Liver (tissue), 8 donors: ENCODE measurements at regions not wholly inside any gene's neighbourhood (a gene's known extent, or its start where the extent isn't known, plus 50 kb on each side); places are given as distances from the start of the nearest gene placed in this dataset.
A peak's percentile ranks its signal among the peaks of the same experiment; 100 is the strongest.

Experiments
- DNase-seq: peaks from one replicate; pipeline ENCODE4 v3.0.0-alpha.2; 2017; ENCODE audit warnings: low spot score
- H3K27ac ChIP-seq, 2 donors: one replicate each; pipeline ENCODE4 v1.7.0; 2013; ENCODE audit warnings: inconsistent platforms in 2 of 2, low read length in 2 of 2, control low read depth in 1 of 2, low read depth in 1 of 2, mild to moderate bottlenecking in 1 of 2
- H3K27me3 ChIP-seq, 4 donors: one replicate each; pipeline versions ENCODE4 v1.6.1 to v1.7.0; 2013; ENCODE audit warnings: low read length in 3 of 4, inconsistent platforms in 1 of 4, mild to moderate bottlenecking in 1 of 4, moderate library complexity in 1 of 4; ENCODE audit not compliant: control insufficient read depth in 4 of 4, insufficient read depth in 4 of 4
- H3K36me3 ChIP-seq, 4 donors: one replicate each; pipeline versions ENCODE4 v1.6.1 to v1.7.0; 2013; ENCODE audit warnings: low read length in 3 of 4, mild to moderate bottlenecking in 3 of 4, low read depth in 1 of 4, moderate library complexity in 1 of 4; ENCODE audit not compliant: control insufficient read depth in 4 of 4, insufficient read depth in 3 of 4
- H3K4me1 ChIP-seq, 4 donors: one replicate each; pipeline versions ENCODE4 v1.6.1 to v1.7.0; 2013; ENCODE audit warnings: low read length in 3 of 4, mild to moderate bottlenecking in 3 of 4, moderate library complexity in 1 of 4; ENCODE audit not compliant: control insufficient read depth in 4 of 4, insufficient read depth in 4 of 4
- H3K4me3 ChIP-seq, 3 donors: one replicate each; pipeline versions ENCODE4 v1.6.1 to v1.7.0; 2013; ENCODE audit warnings: low read length in 3 of 3, control low read depth in 1 of 3, low read depth in 1 of 3, mild to moderate bottlenecking in 1 of 3
- H3K9ac ChIP-seq, 2 donors: one replicate each; pipeline ENCODE4 v1.7.0; 2013; ENCODE audit warnings: low read length in 2 of 2, mild to moderate bottlenecking in 2 of 2, moderate library complexity in 2 of 2, control low read depth in 1 of 2, low read depth in 1 of 2
- H3K9me3 ChIP-seq, 4 donors: one replicate each; pipeline versions ENCODE4 v1.6.1 to v1.7.0; 2013; ENCODE audit warnings: low read length in 3 of 4; ENCODE audit not compliant: control insufficient read depth in 4 of 4
- EGR1 ChIP-seq, 2 donors: IDR thresholded peaks; 2 replicates each; pipeline ENCODE4 v1.6.1; 2016 to 2018; ENCODE audit warnings: antibody characterized with exemption in 2 of 2, low read depth in 2 of 2
- FOXA1 ChIP-seq: IDR thresholded peaks from 2 replicates; pipeline ENCODE4 v1.6.1; 2016; ENCODE audit warnings: antibody characterized with exemption
- FOXA2 ChIP-seq: IDR thresholded peaks from 2 replicates; pipeline ENCODE4 v1.6.1; 2016; ENCODE audit warnings: antibody characterized with exemption
- HNF4A ChIP-seq, 2 donors: conservative IDR thresholded peaks; 2 replicates each; pipeline ENCODE4 v1.6.1; 2016; ENCODE audit warnings: antibody characterized with exemption in 2 of 2, mild to moderate bottlenecking in 2 of 2
- HNF4G ChIP-seq: IDR thresholded peaks from 2 replicates; pipeline ENCODE4 v1.6.1; 2016; ENCODE audit warnings: antibody characterized with exemption
- NR2F2 ChIP-seq: IDR thresholded peaks from 2 replicates; pipeline ENCODE4 v1.6.1; 2016; ENCODE audit warnings: antibody characterized with exemption
- RXRA ChIP-seq, 2 donors: IDR thresholded peaks; 2 replicates each; pipeline ENCODE4 v1.6.1; 2017 to 2018; ENCODE audit warnings: antibody characterized with exemption in 2 of 2, mild to moderate bottlenecking in 1 of 2
- SP1 ChIP-seq: IDR thresholded peaks from 2 replicates; pipeline ENCODE4 v1.6.1; 2018; ENCODE audit warnings: antibody characterized with exemption, mild to moderate bottlenecking
- YY1 ChIP-seq: IDR thresholded peaks from 2 replicates; pipeline ENCODE4 v1.6.1; 2016; ENCODE audit warnings: antibody characterized with exemption, mild to moderate bottlenecking
- WGBS: extraction: QIAGEN DNeasy Blood & Tissue Kit; methylation state at CpG from one replicate; pipeline ENCODE4 v1.1.7; 2013; 5-methylcytosine and 5-hydroxymethylcytosine counted together
- TF ChIP-seq, protein P1 (sequence below): fragments of 150-350 bp; IDR thresholded peaks from 2 replicates; pipeline ENCODE4 v1.5.1; 2017; ENCODE audit warnings: improper control_type of control experiment, low read depth, low read length; ENCODE audit not compliant: missing input control
- TF ChIP-seq, protein P2 (sequence below): IDR thresholded peaks from 2 replicates; pipeline ENCODE4 v1.6.1; 2016; ENCODE audit warnings: antibody characterized with exemption
- TF ChIP-seq, protein P3 (sequence below): IDR thresholded peaks from 2 replicates; pipeline ENCODE4 v1.6.1; 2016; ENCODE audit warnings: antibody characterized with exemption, mild to moderate bottlenecking
- TF ChIP-seq, protein P4 (sequence below): IDR thresholded peaks from 2 replicates; pipeline ENCODE4 v1.6.1; 2016; ENCODE audit warnings: antibody characterized with exemption
- donor health status: healthy.
- donor health status: healthy.
- donor health status: healthy.
- donor health status: healthy.
- donor health status: healthy.

DNA sequence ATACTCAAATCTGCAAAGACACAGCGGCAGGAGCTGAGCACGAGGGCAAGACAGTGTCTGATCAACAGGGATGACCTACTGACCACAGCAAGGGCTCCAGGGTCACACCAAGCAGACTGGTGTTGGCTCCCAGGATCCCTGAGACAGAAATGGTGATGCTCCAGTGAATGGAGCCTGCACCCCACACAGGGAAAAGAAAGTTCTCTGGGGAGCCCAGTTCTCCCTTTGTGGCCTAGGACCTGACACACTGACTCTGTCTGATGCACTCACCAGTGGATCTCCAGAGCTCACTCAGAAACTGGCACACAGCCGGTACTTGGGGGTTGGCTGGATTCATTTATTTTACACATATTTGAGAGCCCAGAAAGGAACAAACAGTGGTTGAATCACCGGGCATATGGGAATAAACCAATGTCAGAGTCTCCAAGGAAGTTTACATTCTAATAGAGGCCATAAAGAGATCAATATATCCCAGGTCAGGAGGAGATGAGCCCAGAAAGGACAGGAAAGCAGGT lies 215.6 kb upstream of the ARL4C start:
- no peak overlapping the region for H3K4me3 ChIP-seq
- no peaks in the 10 kb centered on the region for H3K4me1 ChIP-seq
- no peaks in the 10 kb centered on the region for H3K9me3 ChIP-seq
- WGBS: 91% methylated on average over 4 of the region's 4 CpGs
- TF ChIP-seq, protein P1, sequence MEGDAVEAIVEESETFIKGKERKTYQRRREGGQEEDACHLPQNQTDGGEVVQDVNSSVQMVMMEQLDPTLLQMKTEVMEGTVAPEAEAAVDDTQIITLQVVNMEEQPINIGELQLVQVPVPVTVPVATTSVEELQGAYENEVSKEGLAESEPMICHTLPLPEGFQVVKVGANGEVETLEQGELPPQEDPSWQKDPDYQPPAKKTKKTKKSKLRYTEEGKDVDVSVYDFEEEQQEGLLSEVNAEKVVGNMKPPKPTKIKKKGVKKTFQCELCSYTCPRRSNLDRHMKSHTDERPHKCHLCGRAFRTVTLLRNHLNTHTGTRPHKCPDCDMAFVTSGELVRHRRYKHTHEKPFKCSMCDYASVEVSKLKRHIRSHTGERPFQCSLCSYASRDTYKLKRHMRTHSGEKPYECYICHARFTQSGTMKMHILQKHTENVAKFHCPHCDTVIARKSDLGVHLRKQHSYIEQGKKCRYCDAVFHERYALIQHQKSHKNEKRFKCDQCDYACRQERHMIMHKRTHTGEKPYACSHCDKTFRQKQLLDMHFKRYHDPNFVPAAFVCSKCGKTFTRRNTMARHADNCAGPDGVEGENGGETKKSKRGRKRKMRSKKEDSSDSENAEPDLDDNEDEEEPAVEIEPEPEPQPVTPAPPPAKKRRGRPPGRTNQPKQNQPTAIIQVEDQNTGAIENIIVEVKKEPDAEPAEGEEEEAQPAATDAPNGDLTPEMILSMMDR: no peak
- TF ChIP-seq, protein P2, sequence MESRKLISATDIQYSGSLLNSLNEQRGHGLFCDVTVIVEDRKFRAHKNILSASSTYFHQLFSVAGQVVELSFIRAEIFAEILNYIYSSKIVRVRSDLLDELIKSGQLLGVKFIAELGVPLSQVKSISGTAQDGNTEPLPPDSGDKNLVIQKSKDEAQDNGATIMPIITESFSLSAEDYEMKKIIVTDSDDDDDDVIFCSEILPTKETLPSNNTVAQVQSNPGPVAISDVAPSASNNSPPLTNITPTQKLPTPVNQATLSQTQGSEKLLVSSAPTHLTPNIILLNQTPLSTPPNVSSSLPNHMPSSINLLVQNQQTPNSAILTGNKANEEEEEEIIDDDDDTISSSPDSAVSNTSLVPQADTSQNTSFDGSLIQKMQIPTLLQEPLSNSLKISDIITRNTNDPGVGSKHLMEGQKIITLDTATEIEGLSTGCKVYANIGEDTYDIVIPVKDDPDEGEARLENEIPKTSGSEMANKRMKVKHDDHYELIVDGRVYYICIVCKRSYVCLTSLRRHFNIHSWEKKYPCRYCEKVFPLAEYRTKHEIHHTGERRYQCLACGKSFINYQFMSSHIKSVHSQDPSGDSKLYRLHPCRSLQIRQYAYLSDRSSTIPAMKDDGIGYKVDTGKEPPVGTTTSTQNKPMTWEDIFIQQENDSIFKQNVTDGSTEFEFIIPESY: no peak
- TF ChIP-seq FOXA2: no peak
- no peaks in the 10 kb centered on the region for H3K36me3 ChIP-seq
- H3K27ac ChIP-seq: no peak overlapping the region
- no peak for DNase-seq
- H3K9ac ChIP-seq: no peak overlapping the region
- no peaks in the 10 kb centered on the region for H3K27me3 ChIP-seq

DNA sequence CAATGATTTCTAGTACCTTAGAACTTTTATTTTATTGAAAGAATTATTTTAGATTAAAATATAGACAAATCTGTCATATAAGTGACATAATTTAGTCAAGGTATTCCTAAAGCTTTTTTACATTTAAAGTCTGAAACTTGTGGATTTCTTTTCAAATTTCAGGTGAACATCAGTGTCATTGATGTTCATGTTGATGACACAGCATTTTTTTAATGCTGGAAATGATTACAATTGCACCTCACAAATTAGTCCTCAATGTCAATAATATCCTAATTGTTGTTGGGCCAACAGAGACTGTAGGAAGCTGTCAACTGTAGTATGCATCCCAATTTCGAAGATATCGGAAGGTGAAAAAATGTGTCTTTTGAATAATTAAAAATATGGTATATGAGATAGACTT lies 214.4 kb upstream of the ARL4C start:
- no peak for TF ChIP-seq EGR1 (IDR thresholded peaks at IDR 0.05; ENCODE audit: low read depth in 2 of 2)
- no peak for TF ChIP-seq FOXA1
- TF ChIP-seq RXRA (IDR thresholded peaks at IDR 0.05): no peak
- no peak for TF ChIP-seq SP1
- no peak for TF ChIP-seq NR2F2
- Histone ChIP-seq H3K9me3 (no peaks in the 10 kb centered on the region), H3K4me1 (no peaks in the 10 kb centered on the region), H3K27ac (no peak overlapping the region), H3K4me3 (no peak overlapping the region), H3K27me3 (no peaks in the 10 kb centered on the region), H3K9ac (no peak overlapping the region), H3K36me3 (no peaks in the 10 kb centered on the region)
- 98% methylated on average over 2 of the region's 2 CpGs for WGBS
- no peak for DNase-seq

DNA sequence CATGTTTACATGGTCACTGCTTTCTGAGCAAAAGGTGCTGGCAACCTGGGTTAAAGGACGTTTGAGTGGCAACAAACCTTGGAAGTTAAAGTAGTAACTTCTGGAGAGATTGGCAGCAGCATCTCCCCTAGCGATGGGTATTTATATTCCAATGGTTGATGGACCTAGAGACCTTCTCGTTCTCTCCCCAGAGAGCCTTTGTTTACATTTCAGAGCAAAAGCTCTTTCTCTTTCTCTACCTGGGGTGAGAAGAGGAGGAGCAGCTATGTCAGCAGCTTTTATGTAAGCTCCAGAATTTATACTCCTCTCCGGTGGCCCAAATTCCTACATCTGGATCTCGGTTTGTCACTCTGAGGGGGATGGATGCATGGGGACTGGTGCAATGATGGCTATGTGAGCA lies 213.7 kb upstream of the ARL4C start:
- Histone ChIP-seq H3K27me3 (no peaks in the 10 kb centered on the region), H3K4me1 (no peaks in the 10 kb centered on the region), H3K4me3 (no peak overlapping the region), H3K9ac (no peak overlapping the region), H3K9me3 (no peaks in the 10 kb centered on the region), H3K36me3 (no peaks in the 10 kb centered on the region), H3K27ac (no peak overlapping the region)
- 36% methylated on average over 5 of the region's 5 CpGs for WGBS
- no peak for DNase-seq
- no peak for TF ChIP-seq EGR1 (IDR thresholded peaks at IDR 0.05; ENCODE audit: low read depth in 2 of 2)
- TF ChIP-seq, protein P3, sequence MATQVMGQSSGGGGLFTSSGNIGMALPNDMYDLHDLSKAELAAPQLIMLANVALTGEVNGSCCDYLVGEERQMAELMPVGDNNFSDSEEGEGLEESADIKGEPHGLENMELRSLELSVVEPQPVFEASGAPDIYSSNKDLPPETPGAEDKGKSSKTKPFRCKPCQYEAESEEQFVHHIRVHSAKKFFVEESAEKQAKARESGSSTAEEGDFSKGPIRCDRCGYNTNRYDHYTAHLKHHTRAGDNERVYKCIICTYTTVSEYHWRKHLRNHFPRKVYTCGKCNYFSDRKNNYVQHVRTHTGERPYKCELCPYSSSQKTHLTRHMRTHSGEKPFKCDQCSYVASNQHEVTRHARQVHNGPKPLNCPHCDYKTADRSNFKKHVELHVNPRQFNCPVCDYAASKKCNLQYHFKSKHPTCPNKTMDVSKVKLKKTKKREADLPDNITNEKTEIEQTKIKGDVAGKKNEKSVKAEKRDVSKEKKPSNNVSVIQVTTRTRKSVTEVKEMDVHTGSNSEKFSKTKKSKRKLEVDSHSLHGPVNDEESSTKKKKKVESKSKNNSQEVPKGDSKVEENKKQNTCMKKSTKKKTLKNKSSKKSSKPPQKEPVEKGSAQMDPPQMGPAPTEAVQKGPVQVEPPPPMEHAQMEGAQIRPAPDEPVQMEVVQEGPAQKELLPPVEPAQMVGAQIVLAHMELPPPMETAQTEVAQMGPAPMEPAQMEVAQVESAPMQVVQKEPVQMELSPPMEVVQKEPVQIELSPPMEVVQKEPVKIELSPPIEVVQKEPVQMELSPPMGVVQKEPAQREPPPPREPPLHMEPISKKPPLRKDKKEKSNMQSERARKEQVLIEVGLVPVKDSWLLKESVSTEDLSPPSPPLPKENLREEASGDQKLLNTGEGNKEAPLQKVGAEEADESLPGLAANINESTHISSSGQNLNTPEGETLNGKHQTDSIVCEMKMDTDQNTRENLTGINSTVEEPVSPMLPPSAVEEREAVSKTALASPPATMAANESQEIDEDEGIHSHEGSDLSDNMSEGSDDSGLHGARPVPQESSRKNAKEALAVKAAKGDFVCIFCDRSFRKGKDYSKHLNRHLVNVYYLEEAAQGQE: no peak
- TF ChIP-seq FOXA1: peak; percentile 52
- TF ChIP-seq HNF4G: no peak
- TF ChIP-seq, protein P4, sequence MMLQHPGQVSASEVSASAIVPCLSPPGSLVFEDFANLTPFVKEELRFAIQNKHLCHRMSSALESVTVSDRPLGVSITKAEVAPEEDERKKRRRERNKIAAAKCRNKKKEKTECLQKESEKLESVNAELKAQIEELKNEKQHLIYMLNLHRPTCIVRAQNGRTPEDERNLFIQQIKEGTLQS: no peak
- TF ChIP-seq RXRA (IDR thresholded peaks at IDR 0.05): peak in 1 of 2 donors; percentile 37
- peak; percentile 41 for TF ChIP-seq YY1
- TF ChIP-seq FOXA2: peak; percentile 77
- TF ChIP-seq NR2F2: no peak
- TF ChIP-seq HNF4A (conservative IDR thresholded peaks at IDR 0.05): peak in 1 of 2 donors; percentile 37
